ENCODE measurements at regions not wholly inside any gene's neighbourhood (a gene's known extent, or its start where the extent isn't known, plus 50 kb on each side); places are given as distances from the start of the nearest gene placed in this dataset.

GRCh38 chr4:74588350-74588749 lies 143.4 kb downstream of the AREG start:
- H2AFZ ChIP-seq (ENCODE audit: low read length) = no peak overlapping the region
- H3K27me3 ChIP-seq (ENCODE audit: control insufficient read depth in 3 of 3, insufficient read depth in 3 of 3, low read depth in 1 of 3, low read length in 3 of 3) = no peaks in the 10 kb centered on the region
- H3K9ac ChIP-seq (ENCODE audit: low read depth, low read length, poor library complexity) = no peak overlapping the region
- H2BK5ac ChIP-seq (ENCODE audit: low read length) = no peak overlapping the region
- H3K14ac ChIP-seq (ENCODE audit: low read length) = no peak overlapping the region
- H3K23ac ChIP-seq (ENCODE audit: low read depth, low read length, poor library complexity) = no peak overlapping the region
- no peak overlapping the region for H3K4me2 ChIP-seq (ENCODE audit: insufficient read depth, low read length, poor library complexity, severe bottlenecking)
- no peak overlapping the region for H3K18ac ChIP-seq (ENCODE audit: low read length)
- peaks cover 0 to 1% of the 10 kb centered on the region in 2 donors for H3K4me1 ChIP-seq (ENCODE audit: control insufficient read depth in 2 of 2, insufficient read depth in 1 of 2, low read depth in 1 of 2, low read length in 2 of 2)
- no peak overlapping the region for H2AK5ac ChIP-seq (ENCODE audit: low read depth, low read length)
- no peak overlapping the region for H2BK15ac ChIP-seq (ENCODE audit: low read length)
- no peak overlapping the region for H4K91ac ChIP-seq (ENCODE audit: low read depth, low read length, poor library complexity)
- H3K27ac ChIP-seq (replicated peaks; ENCODE audit: low read length) = no peak overlapping the region
- no peak overlapping the region for H3K4me3 ChIP-seq (ENCODE audit: low read length in 2 of 2)
- no CpG with 5 or more reads among the region's 5 CpGs for WGBS, 2 donors (ENCODE audit: extremely low coverage in 2 of 2, insufficient read length in 2 of 2, insufficient replicate concordance in 1 of 2)
- no peak overlapping the region for H2BK120ac ChIP-seq (ENCODE audit: low read depth, low read length)
- H2BK12ac ChIP-seq (ENCODE audit: low read length) = no peak overlapping the region
- DNase-seq (ENCODE audit: low spot score) = no peak
- no peak overlapping the region for H3K4ac ChIP-seq (ENCODE audit: low read length)
- no peaks in the 10 kb centered on the region for H3K9me3 ChIP-seq (replicated peaks in 1 of 2; ENCODE audit: control insufficient read depth in 2 of 2, insufficient read depth in 1 of 2, low read depth in 1 of 2, low read length in 2 of 2)
- H4K8ac ChIP-seq (ENCODE audit: low read depth, low read length) = no peak overlapping the region
- H3K36me3 ChIP-seq (replicated peaks in 1 of 2; ENCODE audit: control insufficient read depth in 2 of 2, insufficient read depth in 2 of 2, low read length in 2 of 2) = no peaks in the 10 kb centered on the region
- no peaks in the 10 kb centered on the region for H3K79me1 ChIP-seq (ENCODE audit: low read depth, low read length)

- H3K9ac ChIP-seq (ENCODE audit: low read depth, low read length, poor library complexity) = no peak overlapping the region
- no peak overlapping the region for H3K4me2 ChIP-seq (ENCODE audit: insufficient read depth, low read length, poor library complexity, severe bottlenecking)
- H4K8ac ChIP-seq (ENCODE audit: low read depth, low read length) = no peak overlapping the region
- H3K14ac ChIP-seq (ENCODE audit: low read length) = no peak overlapping the region
- no peaks in the 10 kb centered on the region for H3K79me1 ChIP-seq (ENCODE audit: low read depth, low read length)
- peaks cover 0 to 1% of the 10 kb centered on the region in 2 donors for H3K4me1 ChIP-seq (ENCODE audit: control insufficient read depth in 2 of 2, insufficient read depth in 1 of 2, low read depth in 1 of 2, low read length in 2 of 2)
- H2BK120ac ChIP-seq (ENCODE audit: low read depth, low read length) = no peak overlapping the region
- H2AK5ac ChIP-seq (ENCODE audit: low read depth, low read length) = no peak overlapping the region
- H2BK12ac ChIP-seq (ENCODE audit: low read length) = no peak overlapping the region
- H3K18ac ChIP-seq (ENCODE audit: low read length) = no peak overlapping the region
- no peak overlapping the region for H2AFZ ChIP-seq (ENCODE audit: low read length)
- no peak overlapping the region for H3K27ac ChIP-seq (replicated peaks; ENCODE audit: low read length)
- no peaks in the 10 kb centered on the region for H3K36me3 ChIP-seq (replicated peaks in 1 of 2; ENCODE audit: control insufficient read depth in 2 of 2, insufficient read depth in 2 of 2, low read length in 2 of 2)
- no peak overlapping the region for H2BK15ac ChIP-seq (ENCODE audit: low read length)
- no peak overlapping the region for H3K4ac ChIP-seq (ENCODE audit: low read length)
- H3K23ac ChIP-seq (ENCODE audit: low read depth, low read length, poor library complexity) = no peak overlapping the region
- DNase-seq (ENCODE audit: low spot score) = no peak
- no peaks in the 10 kb centered on the region for H3K27me3 ChIP-seq (ENCODE audit: control insufficient read depth in 3 of 3, insufficient read depth in 3 of 3, low read depth in 1 of 3, low read length in 3 of 3)
- H4K91ac ChIP-seq (ENCODE audit: low read depth, low read length, poor library complexity) = no peak overlapping the region
- H2BK5ac ChIP-seq (ENCODE audit: low read length) = no peak overlapping the region
- no peak overlapping the region for H3K4me3 ChIP-seq (ENCODE audit: low read length in 2 of 2)
- no peaks in the 10 kb centered on the region for H3K9me3 ChIP-seq (replicated peaks in 1 of 2; ENCODE audit: control insufficient read depth in 2 of 2, insufficient read depth in 1 of 2, low read depth in 1 of 2, low read length in 2 of 2)
Observed at GRCh38 chr4:74590476-74590875, 145.5 kb downstream of the AREG start.

- Histone ChIP-seq H2AFZ (ENCODE audit: low read length) (no peak overlapping the region), H2BK120ac (ENCODE audit: low read depth, low read length) (no peak overlapping the region), H3K4ac (ENCODE audit: low read length) (no peak overlapping the region), H3K4me1 (ENCODE audit: control insufficient read depth in 2 of 2, insufficient read depth in 1 of 2, low read depth in 1 of 2, low read length in 2 of 2) (no peaks in the 10 kb centered on the region), H3K4me3 (ENCODE audit: low read length in 2 of 2) (no peak overlapping the region), H3K23ac (ENCODE audit: low read depth, low read length, poor library complexity) (no peak overlapping the region), H3K18ac (ENCODE audit: low read length) (no peak overlapping the region), H4K91ac (ENCODE audit: low read depth, low read length, poor library complexity) (no peak overlapping the region), H3K4me2 (ENCODE audit: insufficient read depth, low read length, poor library complexity, severe bottlenecking) (no peak overlapping the region), H3K27ac (replicated peaks; ENCODE audit: low read length) (no peak overlapping the region), H3K9me3 (replicated peaks in 1 of 2; ENCODE audit: control insufficient read depth in 2 of 2, insufficient read depth in 1 of 2, low read depth in 1 of 2, low read length in 2 of 2) (peaks cover 0 to 2% of the 10 kb centered on the region in 2 donors), H2BK5ac (ENCODE audit: low read length) (no peak overlapping the region), H2BK15ac (ENCODE audit: low read length) (no peak overlapping the region), H3K9ac (ENCODE audit: low read depth, low read length, poor library complexity) (no peak overlapping the region), H3K27me3 (ENCODE audit: control insufficient read depth in 3 of 3, insufficient read depth in 3 of 3, low read depth in 1 of 3, low read length in 3 of 3) (no peaks in the 10 kb centered on the region), H2BK12ac (ENCODE audit: low read length) (no peak overlapping the region), H4K8ac (ENCODE audit: low read depth, low read length) (no peak overlapping the region), H3K36me3 (replicated peaks in 1 of 2; ENCODE audit: control insufficient read depth in 2 of 2, insufficient read depth in 2 of 2, low read length in 2 of 2) (no peaks in the 10 kb centered on the region), H3K14ac (ENCODE audit: low read length) (no peak overlapping the region), H3K79me1 (ENCODE audit: low read depth, low read length) (no peaks in the 10 kb centered on the region), H2AK5ac (ENCODE audit: low read depth, low read length) (no peak overlapping the region)
- DNase-seq (ENCODE audit: low spot score) = no peak
- WGBS, 2 donors (ENCODE audit: extremely low coverage in 2 of 2, insufficient read length in 2 of 2, insufficient replicate concordance in 1 of 2) = no CpG with 5 or more reads among the region's 4 CpGs
Observed at GRCh38 chr4:74598611-74599325, 153.8 kb downstream of the AREG start.

- no peak overlapping the region for H3K4me3 ChIP-seq (ENCODE audit: low read length in 2 of 2)
- H2AK5ac ChIP-seq (ENCODE audit: low read depth, low read length) = no peak overlapping the region
- no CpG with 5 or more reads among the region's 3 CpGs for WGBS, 2 donors (ENCODE audit: extremely low coverage in 2 of 2, insufficient read length in 2 of 2, insufficient replicate concordance in 1 of 2)
- H2BK120ac ChIP-seq (ENCODE audit: low read depth, low read length) = no peak overlapping the region
- H3K79me1 ChIP-seq (ENCODE audit: low read depth, low read length) = no peaks in the 10 kb centered on the region
- H3K4ac ChIP-seq (ENCODE audit: low read length) = no peak overlapping the region
- H3K27me3 ChIP-seq (ENCODE audit: control insufficient read depth in 3 of 3, insufficient read depth in 3 of 3, low read depth in 1 of 3, low read length in 3 of 3) = no peaks in the 10 kb centered on the region
- H4K8ac ChIP-seq (ENCODE audit: low read depth, low read length) = no peak overlapping the region
- no peaks in the 10 kb centered on the region for H3K9me3 ChIP-seq (replicated peaks in 1 of 2; ENCODE audit: control insufficient read depth in 2 of 2, insufficient read depth in 1 of 2, low read depth in 1 of 2, low read length in 2 of 2)
- no peaks in the 10 kb centered on the region for H3K4me1 ChIP-seq (ENCODE audit: control insufficient read depth in 2 of 2, insufficient read depth in 1 of 2, low read depth in 1 of 2, low read length in 2 of 2)
- H3K36me3 ChIP-seq (replicated peaks in 1 of 2; ENCODE audit: control insufficient read depth in 2 of 2, insufficient read depth in 2 of 2, low read length in 2 of 2) = no peaks in the 10 kb centered on the region
- no peak overlapping the region for H2BK12ac ChIP-seq (ENCODE audit: low read length)
- H4K91ac ChIP-seq (ENCODE audit: low read depth, low read length, poor library complexity) = no peak overlapping the region
- H3K23ac ChIP-seq (ENCODE audit: low read depth, low read length, poor library complexity) = no peak overlapping the region
- no peak overlapping the region for H2BK5ac ChIP-seq (ENCODE audit: low read length)
- no peak overlapping the region for H3K18ac ChIP-seq (ENCODE audit: low read length)
- no peak overlapping the region for H3K27ac ChIP-seq (replicated peaks; ENCODE audit: low read length)
- H3K9ac ChIP-seq (ENCODE audit: low read depth, low read length, poor library complexity) = no peak overlapping the region
- DNase-seq (ENCODE audit: low spot score) = no peak
- no peak overlapping the region for H2BK15ac ChIP-seq (ENCODE audit: low read length)
- H3K14ac ChIP-seq (ENCODE audit: low read length) = no peak overlapping the region
- H2AFZ ChIP-seq (ENCODE audit: low read length) = no peak overlapping the region
- H3K4me2 ChIP-seq (ENCODE audit: insufficient read depth, low read length, poor library complexity, severe bottlenecking) = no peak overlapping the region
Observed at GRCh38 chr4:74603186-74603585, 158.2 kb downstream of the AREG start.
